HG03280 (cell line): ENCODE measurements at regions not wholly inside any gene's neighbourhood (a gene's known extent, or its start where the extent isn't known, plus 50 kb on each side); places are given as distances from the start of the nearest gene placed in this dataset.

Source experiments
- ATAC-seq: cut with Tn5 transposase; IDR thresholded peaks from one replicate; pipeline ENCODE4 v1.9.1; 2021; ENCODE audit warnings: mild to moderate bottlenecking, moderate library complexity; ENCODE audit not compliant: unreplicated experiment

DNA sequence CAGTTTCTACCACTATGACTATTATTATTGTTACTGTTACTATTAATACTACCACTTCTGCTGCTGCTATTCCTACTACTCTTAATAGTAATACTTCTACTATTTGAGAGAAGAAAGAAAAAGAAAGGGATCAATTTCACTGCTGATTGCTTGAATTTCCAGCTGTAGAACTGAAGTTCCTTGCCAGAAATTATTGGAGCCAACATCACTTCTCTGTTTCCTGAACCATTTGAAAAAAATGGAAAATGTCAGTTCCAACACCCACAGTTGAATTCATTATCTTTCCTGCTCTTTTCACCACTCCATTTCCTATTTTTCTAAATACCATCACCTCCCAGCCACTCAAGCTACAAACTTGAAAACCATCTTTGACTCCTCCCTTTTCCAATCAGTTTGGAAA, 54.1 kb upstream of the PIK3C2G start:
- no peak for ATAC-seq

DNA sequence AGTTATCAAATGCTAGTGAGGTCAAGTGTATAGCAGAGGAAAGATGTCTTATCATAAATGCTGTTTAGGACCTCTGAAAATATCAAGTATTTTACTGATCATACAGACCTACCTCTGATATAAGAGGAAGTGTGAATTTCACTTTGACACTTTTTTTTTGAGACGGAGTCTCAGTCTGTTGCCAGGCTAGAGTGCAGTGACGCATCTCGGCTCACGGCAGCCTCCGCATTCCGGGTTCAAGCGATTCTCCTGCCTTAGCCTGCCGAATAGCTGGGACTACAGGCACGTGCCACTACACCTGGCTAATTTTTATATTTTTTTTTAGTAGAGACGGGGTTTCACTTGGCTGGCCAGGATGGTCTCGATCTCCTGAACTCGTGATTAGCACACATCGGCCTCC, 55.1 kb upstream of the PIK3C2G start:
- no peak for ATAC-seq

GRCh38 chr12:18204053-18204452, 57.3 kb upstream of the PIK3C2G start:
- no peak for ATAC-seq

DNA sequence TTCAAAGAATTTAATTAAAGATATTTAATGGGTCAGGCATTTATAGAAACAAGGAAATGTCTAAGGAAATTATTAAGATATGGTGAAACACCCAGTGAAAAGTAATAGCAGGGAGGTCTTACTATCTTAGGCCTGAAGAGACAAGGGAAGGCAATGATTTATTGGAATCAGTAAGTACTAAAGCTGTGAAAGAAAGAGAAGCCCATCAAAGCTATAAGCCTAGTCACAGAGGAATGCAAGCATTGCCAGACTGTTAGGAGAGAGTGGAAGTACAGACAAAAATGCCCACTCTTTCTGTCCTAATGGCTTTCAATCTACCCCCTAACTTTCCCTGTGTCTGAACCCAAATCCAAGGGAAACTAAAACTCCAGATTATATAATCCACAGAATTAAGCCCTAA, 69.2 kb upstream of the PIK3C2G start:
- no peak for ATAC-seq

DNA sequence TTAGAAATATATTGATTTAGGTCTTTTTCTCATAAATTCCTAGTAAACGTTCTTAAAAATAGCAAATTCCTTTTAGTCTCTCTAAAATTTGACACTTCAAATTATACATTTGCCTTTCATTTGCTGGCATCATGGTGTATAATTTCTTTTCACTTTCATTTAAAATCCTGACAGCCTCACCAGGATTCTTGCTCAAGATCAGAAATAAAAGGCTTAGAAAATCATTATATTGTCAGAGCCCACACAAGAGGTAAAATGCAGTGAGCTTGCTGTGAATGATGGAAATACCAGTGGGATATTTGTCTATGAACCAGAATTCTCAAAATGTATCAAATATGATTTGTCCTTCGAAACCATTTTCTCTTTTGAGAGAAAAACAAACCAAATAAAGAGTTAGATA, 78.2 kb upstream of the PIK3C2G start:
- ATAC-seq = no peak

DNA sequence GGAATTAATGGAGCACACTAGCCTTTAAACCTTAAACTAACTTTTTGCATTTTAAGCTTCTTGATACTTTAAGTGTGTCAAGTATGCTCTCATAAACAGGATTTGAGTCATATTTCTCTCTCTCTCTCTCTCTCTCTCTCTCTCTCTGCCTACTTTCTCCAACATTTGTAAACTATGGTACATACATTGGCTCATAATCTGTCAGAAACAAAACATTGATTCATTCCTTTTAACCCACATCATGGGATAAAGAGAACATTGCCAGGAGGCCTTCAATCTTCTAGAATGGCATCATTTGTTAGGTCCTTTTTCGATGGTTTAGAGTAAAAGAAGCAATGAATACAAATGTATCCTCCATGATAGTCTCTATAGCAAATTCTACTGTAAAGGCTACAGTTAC, 81.6 kb upstream of the RERGL start:
- ATAC-seq = no peak

DNA sequence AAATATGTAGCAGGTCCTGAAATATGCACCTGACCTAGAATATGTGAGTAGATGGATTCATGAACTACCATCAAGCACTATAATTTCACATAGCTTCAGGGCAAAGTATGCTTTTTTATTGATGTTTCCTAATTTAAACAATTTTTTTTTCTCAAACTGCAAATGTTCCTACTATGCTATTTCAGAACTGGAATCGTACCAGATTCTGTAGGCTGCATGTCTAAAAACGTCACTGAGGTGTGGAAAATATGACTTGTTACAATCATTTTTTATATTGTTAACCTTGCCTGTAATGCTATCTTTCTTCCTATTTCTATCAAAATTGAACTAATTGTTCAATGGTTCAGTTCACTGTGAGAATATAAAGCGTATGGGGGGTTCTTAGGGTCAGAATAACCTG, 78.0 kb upstream of the RERGL start:
- no peak for ATAC-seq

- peak; percentile 26 for ATAC-seq
Measured at GRCh38 chr12:18165889-18166288, 75.9 kb upstream of the RERGL start.

- peak; percentile 97 for ATAC-seq
Measured at GRCh38 chr12:18165422-18165871, 75.5 kb upstream of the RERGL start.

DNA sequence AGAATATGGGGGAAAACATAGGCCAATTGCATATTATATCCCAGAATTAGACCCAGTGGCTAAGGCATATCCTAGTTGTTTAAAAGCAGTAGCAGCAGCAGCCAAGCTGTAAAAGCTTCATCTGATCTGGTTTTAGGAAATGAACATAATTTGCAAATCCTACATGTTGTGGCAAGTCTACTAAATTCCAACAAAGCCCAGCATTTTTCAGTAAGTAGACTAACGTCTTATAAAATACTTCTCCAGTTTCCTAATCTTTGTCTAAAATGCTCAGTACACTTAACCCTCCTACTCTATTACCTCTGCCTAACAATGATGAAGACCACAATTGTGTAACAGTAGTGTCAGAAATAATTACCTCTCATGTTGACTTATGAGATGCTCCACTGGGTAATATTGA, 70.9 kb upstream of the RERGL start:
- no peak for ATAC-seq

- peak; percentile 58 for ATAC-seq
Measured at GRCh38 chr12:18158774-18159557, 69.0 kb upstream of the RERGL start.

DNA sequence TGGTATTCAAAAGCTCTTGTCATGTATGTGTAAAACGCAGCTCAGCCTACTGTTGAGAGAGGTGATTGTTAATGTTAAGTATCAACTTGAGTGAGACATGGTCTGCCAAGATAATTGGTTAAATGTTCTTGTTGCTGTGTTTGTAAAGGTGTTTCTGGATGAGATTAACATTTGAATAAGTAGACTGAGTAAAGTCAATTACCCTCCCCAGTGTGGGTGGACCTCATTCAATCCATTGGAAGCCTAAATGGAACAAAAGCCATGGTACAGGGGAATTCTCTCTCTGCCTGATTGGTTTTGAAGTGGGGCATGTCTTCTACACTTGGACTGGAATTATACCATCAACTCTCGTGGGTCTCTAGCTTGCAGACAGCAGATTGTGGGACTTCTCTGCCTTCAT, 63.8 kb upstream of the RERGL start:
- no peak for ATAC-seq

- no peak for ATAC-seq
Measured at GRCh38 chr12:18151036-18151435, 61.0 kb upstream of the RERGL start.

DNA sequence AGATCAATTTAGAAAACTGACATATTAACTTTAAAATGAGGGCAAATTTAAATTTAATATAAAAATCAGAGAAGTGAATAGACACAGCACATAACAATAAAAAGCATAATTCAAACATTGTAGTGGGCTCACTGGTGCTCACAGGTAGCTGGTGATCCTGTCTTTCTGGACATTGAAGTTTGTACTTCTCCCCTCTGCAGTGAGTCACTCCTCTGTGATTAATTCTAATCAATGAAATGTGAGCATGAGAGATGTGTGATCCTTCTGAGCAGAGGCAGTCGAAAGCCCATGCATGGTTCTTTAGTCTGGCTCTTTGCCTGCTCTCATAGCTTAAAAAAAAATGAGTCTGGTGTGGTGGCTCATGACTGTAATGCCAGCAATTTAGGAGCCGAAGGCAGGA, 59.0 kb upstream of the RERGL start:
- no peak for ATAC-seq

- ATAC-seq = no peak
Measured at GRCh38 chr12:18146363-18146762, 56.4 kb upstream of the RERGL start.

DNA sequence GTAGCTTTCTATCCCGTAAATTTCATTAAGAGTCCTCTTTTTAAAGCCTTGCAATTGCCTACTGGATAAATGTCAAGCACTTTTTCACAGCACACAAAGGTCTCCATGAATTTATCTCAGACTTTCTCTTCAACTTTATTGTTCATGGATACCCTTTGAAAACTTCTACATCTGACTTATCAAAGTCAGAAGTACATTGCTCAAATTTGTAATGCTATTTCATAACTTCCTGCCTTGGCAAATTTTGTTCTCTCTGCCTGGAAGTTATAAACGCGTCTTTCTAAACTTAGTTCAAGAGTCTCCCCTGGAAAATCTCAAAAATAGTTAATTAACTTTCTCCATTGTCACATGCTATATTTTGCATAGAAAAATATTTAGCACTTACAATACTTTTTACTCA, 55.9 kb upstream of the RERGL start:
- no peak for ATAC-seq

DNA sequence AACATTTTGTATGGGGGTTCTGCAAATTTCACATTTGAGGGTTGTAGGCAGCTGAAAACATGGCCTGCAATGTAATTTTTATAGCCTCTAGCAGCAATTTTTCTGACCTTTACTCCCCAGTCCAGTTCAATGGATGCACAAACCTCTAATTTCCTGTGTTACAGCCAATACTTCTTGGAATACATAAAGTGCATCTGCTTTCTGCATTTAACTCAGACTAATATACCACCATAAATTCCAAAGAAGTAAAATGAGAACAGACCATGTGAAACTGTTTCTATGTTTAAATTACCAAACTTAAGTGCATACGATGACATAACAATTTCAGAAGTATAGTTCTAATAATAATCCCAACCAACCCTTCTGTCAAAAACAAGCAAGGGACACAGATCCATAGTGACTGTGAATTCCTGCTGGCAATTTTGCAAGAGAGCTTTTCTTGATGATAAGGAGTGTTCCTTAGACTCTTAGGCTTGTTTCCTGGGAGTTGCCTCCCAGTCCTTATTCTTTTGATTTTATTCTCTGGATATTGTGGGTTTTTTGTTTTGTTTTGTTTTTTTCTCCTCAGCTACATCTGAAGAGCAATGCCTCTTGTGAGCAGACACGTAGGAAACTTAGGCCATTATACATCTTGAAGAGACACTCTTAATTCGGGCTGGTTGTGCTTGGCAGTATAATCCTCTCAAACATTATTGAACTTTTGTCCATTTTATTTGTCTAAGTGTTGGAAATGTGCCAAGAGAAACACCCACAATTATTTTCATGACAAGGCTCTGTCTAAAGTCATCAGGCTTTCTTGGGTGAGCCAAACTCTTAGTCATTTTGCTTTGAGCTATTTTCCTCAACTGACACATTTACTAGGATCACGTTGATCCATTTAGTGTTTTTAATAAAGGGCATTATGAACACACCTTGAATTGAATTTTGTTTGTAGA, 51.3 kb upstream of the RERGL start:
- no peak for ATAC-seq

DNA sequence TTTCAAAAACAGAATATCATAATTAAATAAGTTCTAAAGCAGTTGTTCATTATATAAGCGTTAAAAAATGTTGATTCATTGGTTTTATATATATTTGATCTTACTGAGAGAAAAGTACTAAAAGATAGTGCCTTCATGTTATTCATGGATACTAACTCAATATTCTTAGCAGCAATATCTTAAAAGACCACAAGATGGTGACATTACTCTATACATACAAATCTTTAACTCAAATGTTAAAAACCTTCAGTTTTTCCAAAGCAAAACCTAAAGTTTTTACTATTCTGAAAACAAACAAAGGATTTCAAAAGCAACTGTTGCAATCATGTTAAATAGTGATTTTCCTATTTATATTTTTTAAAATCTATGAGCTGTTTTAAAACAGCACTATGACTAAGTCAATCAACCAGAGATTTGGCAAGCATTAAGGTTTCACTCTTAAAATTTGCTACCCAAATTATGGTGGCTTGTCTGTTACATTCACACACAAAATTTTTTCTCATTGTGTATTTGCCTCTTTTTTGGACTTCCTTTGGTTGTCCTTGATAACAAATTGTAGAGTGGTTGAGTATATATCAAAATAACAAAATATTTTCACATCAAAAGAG, 50.1 kb upstream of the RERGL start:
- ATAC-seq = peak; percentile 50
